Peyer's patch (tissue), 4 donors: ENCODE measurements at regions not wholly inside any gene's neighbourhood (a gene's known extent, or its start where the extent isn't known, plus 50 kb on each side); places are given as distances from the start of the nearest gene placed in this dataset.

ENCODE experiments used
- POLR2A ChIP-seq, 2 donors: fragments of 450-650 bp; IDR thresholded peaks; one replicate each; pipeline ENCODE4 v1.5.1; 2017; ENCODE audit warnings: antibody characterized with exemption in 2 of 2, mild to moderate bottlenecking in 2 of 2, moderate library complexity in 2 of 2
- TF ChIP-seq, protein P1 (sequence below), 6 experiments: fragments of 450-650 bp in 4 of 6; fragments of 200-600 bp in 2 of 6; sonication (generic) in 1 of 6; IDR thresholded peaks; one replicate each; pipeline ENCODE4 v1.5.1; 2017 to 2019; ENCODE audit warnings: antibody characterized with exemption in 6 of 6, mild to moderate bottlenecking in 3 of 6, moderate library complexity in 1 of 6

DNA sequence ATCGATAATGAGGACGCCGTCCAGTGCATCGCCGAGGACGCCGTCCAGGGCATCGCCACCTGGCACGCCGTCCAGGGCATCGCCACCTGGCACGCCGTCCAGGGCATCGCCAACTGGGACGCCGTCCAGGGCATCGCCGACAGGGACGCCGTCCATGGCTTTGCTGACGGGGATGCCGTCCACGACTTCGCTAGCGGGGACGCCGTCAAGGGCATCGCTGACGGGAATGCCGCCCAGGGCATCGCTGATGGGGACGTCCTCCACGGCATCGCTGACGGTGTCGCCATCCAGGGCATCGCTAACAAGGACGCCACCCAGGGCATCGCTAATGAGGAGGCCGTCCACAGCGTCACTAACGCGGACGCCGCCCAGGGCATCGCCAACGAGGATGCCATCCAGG, 946.5 kb downstream of the TUBA3C start:
- TF ChIP-seq, protein P1, sequence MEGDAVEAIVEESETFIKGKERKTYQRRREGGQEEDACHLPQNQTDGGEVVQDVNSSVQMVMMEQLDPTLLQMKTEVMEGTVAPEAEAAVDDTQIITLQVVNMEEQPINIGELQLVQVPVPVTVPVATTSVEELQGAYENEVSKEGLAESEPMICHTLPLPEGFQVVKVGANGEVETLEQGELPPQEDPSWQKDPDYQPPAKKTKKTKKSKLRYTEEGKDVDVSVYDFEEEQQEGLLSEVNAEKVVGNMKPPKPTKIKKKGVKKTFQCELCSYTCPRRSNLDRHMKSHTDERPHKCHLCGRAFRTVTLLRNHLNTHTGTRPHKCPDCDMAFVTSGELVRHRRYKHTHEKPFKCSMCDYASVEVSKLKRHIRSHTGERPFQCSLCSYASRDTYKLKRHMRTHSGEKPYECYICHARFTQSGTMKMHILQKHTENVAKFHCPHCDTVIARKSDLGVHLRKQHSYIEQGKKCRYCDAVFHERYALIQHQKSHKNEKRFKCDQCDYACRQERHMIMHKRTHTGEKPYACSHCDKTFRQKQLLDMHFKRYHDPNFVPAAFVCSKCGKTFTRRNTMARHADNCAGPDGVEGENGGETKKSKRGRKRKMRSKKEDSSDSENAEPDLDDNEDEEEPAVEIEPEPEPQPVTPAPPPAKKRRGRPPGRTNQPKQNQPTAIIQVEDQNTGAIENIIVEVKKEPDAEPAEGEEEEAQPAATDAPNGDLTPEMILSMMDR (IDR thresholded peaks at IDR 0.05) = no peak
- no peak for TF ChIP-seq POLR2A (IDR thresholded peaks at IDR 0.05)
